Prostate gland (tissue), 2 donors: ENCODE measurements at regions not wholly inside any gene's neighbourhood (a gene's known extent, or its start where the extent isn't known, plus 50 kb on each side); places are given as distances from the start of the nearest gene placed in this dataset.

Source experiments
- CTCF ChIP-seq, 4 experiments: fragments of 200-600 bp in 2 of 4; fragments of 450-650 bp in 2 of 4; sonication (generic) in 2 of 4; IDR thresholded peaks; 1 replicate in 3 of 4; 2 replicates in 1 of 4; pipeline ENCODE4 v1.5.1; 2016 to 2019; ENCODE audit warnings: antibody characterized with exemption in 4 of 4, mild to moderate bottlenecking in 2 of 4, moderate library complexity in 2 of 4
- POLR2A ChIP-seq: fragments of 450-650 bp; IDR thresholded peaks from one replicate; pipeline ENCODE4 v1.6.1; 2016; ENCODE audit warnings: antibody characterized with exemption, mild to moderate bottlenecking

GRCh38 chr2:106037262-106037661, 156.8 kb downstream of the UXS1 start:
- TF ChIP-seq CTCF (IDR thresholded peaks at IDR 0.05) = no peak
- no peak for TF ChIP-seq POLR2A
